Activated T-cell treated with anti-CD3 and anti-CD28 coated beads for 1 hour (primary cell): ENCODE measurements at regions not wholly inside any gene's neighbourhood (a gene's known extent, or its start where the extent isn't known, plus 50 kb on each side); places are given as distances from the start of the nearest gene placed in this dataset.

Experiments used
- DNase-seq: peaks from one replicate; pipeline ENCODE4 v3.0.0-alpha.2; 2020; ENCODE audit warnings: low read depth

GRCh38 chr7:25996006-25996408 is 156.0 kb upstream of the NFE2L3 start:
- DNase-seq = no peak

GRCh38 chr7:25998499-25998898 is 153.5 kb upstream of the NFE2L3 start:
- DNase-seq = no peak

DNA sequence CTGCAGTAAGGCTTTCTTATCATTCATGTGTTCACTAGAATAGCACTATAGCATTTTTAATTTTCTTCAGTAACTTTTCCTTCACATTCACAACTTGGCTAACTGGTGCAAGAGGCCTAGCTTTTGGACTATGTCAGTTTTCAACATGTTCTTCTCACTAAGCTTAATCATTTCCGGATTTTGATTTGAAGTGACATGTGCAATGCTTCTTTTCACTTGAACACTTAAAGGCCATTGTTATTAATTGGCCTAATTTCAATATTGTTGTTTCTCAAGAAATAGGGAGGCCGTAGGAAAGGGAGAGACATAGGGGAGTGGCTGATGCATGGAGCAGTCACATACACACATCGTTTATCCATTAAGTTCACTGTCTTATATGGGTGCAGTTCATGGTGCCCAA is 151.2 kb upstream of the NFE2L3 start:
- no peak for DNase-seq

DNA sequence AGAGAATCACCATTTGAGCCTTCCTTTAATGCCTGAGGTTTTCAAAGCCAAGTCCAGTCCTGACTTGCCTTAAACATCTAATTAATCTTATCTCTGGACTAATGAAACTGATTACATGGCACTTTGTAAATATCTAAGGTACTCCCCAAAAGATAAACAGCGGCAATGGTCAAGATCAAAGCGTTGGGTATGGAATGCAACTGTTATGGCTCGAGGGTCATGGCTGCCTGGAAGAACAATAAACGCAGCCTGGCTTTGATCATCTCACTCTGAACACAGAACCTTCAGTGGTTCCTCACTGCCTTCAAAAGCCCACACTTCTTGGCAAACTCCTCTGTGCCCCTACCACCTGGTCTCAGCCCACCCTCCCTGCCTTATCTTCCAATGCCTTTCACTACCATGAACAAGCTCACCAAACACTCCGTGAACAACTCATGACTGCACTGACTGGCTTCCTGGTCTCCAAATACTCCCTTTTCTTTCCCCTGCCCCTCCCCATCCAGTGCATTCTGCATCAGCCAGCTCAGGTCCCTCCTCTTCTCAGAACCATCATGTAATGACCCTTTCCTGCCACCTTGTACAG is 150.2 kb upstream of the NFE2L3 start:
- no peak for DNase-seq

- DNase-seq = no peak
Measured at GRCh38 chr7:26005683-26006410, 146.2 kb upstream of the NFE2L3 start.

GRCh38 chr7:26006426-26006825 is 145.6 kb upstream of the NFE2L3 start:
- DNase-seq = no peak

DNA sequence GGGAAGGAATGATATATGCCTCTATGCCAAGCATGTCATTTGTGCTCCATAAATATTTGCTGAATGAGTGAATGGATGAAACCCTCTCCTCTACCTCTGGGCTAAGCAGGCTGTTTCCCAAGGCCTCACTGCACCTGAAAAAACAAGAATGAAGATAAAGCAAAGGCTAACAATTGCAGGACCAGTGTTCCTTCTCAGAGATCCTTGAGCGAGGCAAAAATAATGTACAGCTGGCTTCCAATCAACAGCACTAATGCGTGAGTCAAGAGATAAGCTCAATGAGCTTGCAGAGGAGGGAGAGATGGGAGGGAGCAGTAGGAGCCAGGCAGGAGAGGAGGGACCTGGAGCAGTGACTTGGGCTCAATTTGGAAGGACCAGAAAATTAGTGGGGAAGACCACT is 144.5 kb upstream of the NFE2L3 start:
- no peak for DNase-seq

DNA sequence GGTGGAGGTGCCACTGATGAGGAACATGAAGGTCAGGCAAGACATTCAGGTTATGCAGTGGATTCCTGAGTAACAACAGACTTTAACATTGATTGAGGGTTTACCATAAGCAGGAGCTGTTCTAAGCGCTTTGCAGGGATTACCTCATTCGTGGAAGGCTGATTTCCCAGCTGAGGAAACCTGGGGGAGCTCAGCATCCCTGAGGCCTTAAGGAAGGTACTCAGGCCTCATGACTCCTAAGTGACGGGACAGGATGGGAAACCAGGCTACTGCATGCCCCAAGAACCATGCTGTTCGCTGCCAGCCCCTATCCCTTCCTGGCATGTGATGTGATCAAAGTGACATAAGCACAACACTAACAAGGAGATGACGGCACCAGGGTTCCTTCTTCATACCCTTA is 143.6 kb upstream of the NFE2L3 start:
- DNase-seq = no peak

DNA sequence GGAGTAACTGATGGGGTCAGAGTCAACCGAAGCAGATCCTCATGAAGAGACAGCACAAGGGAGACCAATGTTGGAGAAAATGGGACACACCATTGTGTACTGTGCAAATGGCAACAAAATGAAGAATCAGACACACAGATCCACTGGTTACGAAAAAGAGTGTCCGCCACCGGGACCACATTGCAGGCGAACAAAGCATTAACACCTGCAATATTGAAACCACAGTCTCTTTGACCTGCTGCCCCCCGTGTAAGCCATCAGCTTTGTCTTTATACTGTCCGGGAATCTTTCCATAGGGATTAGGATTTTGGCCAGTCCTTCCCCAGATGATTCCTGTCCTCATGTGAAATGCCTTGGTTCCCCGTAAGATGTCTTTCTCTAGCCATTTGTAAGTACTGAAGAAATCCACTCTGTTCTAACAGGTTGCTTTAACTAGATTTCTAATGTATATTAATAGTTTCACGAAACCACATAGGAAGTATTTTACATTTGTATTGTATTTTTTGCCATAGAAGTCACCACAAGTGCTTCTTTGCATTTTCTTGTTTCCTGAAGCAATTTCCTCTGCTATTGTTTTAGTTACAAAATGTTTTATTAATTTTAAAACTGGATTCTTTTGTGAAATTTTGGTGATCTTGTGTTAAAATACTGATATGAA is 140.8 kb upstream of the NFE2L3 start:
- no peak for DNase-seq

DNA sequence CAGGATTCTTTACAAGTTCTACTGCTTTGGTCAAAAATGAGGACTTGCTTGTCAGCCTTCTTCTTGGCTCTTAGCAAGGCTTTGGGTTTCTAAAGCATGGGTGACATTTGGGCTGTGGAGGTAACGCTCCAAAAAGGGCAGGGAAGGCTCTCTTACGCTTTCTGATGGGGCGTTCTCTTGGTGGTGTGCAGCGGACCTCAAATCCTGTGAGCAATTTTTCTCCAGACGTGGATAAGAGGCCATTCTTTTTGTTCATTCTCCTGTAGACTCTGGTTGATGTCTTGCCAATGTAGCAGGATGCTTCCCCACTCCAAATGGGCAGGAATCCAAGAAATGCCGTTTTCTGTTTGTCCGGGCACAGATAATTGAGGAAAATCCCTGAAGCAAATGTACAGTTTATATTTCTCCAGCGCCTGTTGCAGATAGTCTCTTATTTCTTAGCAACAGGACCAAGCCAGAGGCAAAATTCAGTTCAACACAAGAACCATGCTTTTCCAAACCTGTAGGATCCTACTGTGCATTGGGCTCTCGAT is 138.4 kb upstream of the NFE2L3 start:
- no peak for DNase-seq

DNA sequence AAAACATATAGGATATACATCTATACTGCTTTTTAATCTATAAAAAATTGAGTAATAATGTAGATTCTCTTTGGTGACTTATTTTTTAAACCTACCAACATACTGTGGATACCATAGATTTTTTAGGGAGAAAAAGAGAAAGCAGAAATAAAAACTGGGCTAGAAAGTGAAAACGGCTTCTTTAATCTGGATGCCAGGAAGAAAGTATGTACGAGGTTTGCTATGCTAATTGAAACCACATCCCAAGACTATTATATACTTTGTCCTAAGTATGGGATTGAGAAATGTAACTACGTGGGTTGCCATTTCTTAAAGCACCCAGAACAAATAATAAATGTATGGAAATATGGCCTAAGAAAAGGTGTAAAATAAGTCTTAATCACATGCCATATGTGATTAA is 129.0 kb upstream of the NFE2L3 start:
- no peak for DNase-seq

DNA sequence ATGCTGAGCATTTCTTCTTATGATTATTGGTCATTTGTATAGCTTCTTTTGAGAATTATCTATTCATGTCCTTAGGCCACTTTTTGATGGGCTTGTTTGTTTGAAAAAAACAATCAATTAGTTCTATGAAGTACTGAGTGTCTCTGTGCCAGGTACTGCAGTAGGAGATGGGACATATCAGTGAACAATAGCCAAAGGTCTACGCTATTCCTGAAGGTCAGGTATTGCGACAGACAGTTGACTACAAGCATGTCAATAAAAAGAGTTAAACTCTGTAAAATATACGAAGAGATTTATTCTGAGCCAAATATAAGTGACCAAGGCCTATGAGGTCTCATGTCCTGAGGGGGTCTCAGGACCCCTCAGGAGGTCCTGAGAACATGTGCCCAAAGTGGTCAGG is 122.1 kb upstream of the NFE2L3 start:
- DNase-seq = no peak

GRCh38 chr7:26034391-26034790 is 117.6 kb upstream of the NFE2L3 start:
- DNase-seq = no peak

DNA sequence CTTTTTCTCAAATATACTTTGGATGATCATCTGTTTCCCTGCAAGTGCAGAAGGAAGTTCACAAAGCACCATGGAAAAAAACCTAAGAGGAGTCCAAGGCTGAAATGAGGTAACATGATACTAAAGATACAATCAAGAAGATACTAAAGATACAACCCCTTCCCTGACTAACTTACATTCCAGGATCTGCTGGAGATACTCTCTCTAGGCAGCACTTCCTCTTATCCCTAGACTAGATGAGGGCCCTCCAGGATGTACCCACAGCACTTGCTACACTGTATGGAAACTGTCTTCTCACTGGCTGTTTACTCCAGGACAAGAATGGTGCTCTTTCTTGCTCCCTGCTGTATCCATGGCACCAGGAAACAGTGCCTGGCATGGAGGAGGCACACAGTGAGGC is 116.4 kb upstream of the NFE2L3 start:
- no peak for DNase-seq

DNA sequence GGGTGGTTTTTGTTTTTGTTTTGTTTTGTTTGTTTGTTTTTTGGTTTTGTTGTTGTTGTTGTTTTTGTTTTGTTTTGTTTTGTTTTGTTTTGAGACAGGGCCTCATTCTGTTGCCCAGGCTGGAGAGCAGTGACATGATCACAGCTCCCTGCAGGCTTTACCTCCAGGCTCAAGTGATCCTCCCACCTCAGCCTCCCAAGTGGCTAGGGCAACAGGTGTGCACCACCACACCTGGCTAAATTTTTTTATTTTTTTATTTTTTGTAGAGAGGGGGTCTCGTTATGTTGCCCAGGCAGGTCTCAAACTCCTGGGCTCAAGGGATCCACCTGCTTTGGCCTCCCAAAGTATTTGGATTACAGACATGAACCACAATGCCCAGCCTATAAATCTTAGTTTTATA is 115.9 kb upstream of the NFE2L3 start:
- no peak for DNase-seq

- DNase-seq = no peak
Measured at GRCh38 chr7:26038201-26038990, 113.6 kb upstream of the NFE2L3 start.

DNA sequence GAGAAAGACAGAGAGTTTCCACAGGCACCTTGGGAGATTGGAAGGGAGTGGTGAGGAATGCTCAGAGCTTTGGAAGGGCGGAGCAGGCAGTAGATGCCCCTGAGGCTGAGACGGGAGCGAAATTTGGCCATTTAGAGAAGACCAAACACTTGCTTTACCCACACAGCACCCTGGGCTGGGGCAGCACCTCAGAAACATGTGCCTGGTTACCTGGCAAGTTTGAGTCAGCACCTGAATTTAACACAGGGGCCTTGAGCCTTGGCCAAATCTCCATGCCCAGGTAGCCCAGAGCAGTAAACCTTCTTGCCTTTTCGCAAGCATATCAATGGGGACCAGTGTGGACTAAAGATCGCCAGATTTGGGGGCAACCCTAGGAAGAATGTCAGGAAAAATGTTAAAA is 111.9 kb upstream of the NFE2L3 start:
- no peak for DNase-seq

DNA sequence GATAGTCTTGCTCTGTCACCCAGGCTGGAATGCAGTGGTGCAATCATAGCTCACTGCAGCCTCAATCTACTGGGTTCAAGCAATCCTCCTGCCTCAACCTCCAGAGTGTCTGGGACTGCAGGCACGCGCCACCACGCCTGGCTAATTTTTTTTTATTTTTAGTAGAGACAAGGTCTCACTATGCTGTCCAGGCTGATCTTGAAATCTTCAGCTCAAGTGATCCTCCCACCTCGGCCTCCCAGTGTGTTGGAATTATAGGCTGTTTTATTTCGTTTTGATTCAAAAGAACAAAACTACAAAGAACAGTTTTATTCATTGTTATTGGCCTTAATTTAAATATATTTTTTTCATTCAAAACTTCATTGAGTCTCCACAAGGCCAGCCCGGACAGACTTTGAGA is 109.8 kb upstream of the NFE2L3 start:
- no peak for DNase-seq

- no peak for DNase-seq
Measured at GRCh38 chr7:26043801-26044200, 108.2 kb upstream of the NFE2L3 start.

GRCh38 chr7:26044320-26044719 is 107.7 kb upstream of the NFE2L3 start:
- DNase-seq = no peak

DNA sequence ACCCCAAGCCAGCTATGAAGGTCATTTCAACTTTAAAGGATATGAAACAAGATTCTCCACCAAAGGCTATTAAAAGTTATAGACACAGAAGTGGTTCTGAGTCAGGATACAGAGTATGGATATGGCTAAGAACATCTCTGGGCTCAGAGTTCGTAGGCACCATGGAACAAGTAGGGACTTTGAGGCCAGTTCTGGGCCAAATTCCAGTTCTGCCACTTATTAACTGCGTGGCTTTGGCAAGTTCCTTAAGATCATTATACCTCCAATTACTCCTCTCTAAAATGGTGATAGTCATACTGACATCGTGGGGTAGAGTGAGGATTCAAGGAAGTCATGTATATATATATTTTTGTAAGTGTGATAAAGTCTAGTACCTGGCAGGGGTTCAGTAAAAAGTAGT is 105.8 kb upstream of the NFE2L3 start:
- DNase-seq = no peak

DNA sequence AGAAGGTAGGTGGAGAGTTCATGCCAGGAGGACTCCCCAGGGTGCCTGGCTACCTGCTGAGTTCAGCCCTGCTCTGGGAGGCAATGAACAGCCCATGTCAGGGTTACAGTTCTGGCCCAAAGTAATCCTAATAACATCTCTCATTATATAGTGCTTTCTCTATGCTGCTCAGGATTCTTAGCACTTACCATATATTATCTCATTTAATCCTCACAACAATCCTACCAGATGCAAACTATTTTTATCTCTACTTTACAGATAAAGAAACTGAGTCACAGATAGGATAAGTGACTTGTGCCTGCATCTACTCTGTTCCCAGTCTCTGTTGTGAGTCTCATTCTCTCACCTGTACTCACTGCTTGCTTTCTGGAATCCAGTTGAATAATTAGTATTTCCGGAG is 105.1 kb upstream of the NFE2L3 start:
- DNase-seq = no peak

GRCh38 chr7:26048663-26049062 is 103.3 kb upstream of the NFE2L3 start:
- no peak for DNase-seq
